ENCODE measurements at regions not wholly inside any gene's neighbourhood (a gene's known extent, or its start where the extent isn't known, plus 50 kb on each side); places are given as distances from the start of the nearest gene placed in this dataset.

DNA sequence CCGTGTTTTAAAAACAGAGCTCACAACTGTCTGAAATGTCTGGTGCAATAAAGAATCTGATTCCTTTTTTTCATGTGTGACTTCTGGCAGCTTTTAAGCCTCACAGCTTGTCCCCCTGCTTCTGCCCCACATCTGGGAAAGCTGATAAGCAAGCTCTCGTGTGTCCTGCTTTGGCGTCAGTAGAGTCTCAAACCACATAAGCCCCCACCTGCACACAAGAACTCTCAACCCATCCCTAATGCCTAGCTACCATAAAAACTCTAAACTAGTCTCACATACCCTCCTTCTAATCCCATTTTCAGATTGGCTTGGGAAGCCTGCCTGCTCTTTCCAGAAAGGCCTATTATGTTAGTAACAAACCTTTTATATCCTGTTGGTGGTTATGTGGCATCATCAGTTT lies 94.6 kb upstream of the DAB1 start (continued):
- TF ChIP-seq, protein P1, sequence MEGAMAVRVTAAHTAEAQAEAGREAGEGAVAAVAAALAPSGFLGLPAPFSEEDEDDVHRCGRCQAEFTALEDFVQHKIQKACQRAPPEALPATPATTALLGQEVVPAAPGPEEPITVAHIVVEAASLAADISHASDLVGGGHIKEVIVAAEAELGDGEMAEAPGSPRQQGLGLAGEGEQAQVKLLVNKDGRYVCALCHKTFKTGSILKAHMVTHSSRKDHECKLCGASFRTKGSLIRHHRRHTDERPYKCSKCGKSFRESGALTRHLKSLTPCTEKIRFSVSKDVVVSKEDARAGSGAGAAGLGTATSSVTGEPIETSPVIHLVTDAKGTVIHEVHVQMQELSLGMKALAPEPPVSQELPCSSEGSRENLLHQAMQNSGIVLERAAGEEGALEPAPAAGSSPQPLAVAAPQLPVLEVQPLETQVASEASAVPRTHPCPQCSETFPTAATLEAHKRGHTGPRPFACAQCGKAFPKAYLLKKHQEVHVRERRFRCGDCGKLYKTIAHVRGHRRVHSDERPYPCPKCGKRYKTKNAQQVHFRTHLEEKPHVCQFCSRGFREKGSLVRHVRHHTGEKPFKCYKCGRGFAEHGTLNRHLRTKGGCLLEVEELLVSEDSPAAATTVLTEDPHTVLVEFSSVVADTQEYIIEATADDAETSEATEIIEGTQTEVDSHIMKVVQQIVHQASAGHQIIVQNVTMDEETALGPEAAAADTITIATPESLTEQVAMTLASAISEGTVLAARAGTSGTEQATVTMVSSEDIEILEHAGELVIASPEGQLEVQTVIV (IDR thresholded peaks at IDR 0.05; ENCODE audit: borderline replicate concordance, partially characterized antibody): no peak
- no peak for TF ChIP-seq IKZF2 (IDR thresholded peaks at IDR 0.05)
- no peak for TF ChIP-seq ELK1 (IDR thresholded peaks at IDR 0.05; ENCODE audit: low read depth, low read length)
- TF ChIP-seq KLF5 (IDR thresholded peaks at IDR 0.05; ENCODE audit: partially characterized antibody): no peak
- TF ChIP-seq MEF2A (IDR thresholded peaks at IDR 0.05; ENCODE audit: insufficient read depth, low read depth, low read length): no peak
- TF ChIP-seq ZNF207 (IDR thresholded peaks at IDR 0.05; ENCODE audit: borderline replicate concordance): no peak

DNA sequence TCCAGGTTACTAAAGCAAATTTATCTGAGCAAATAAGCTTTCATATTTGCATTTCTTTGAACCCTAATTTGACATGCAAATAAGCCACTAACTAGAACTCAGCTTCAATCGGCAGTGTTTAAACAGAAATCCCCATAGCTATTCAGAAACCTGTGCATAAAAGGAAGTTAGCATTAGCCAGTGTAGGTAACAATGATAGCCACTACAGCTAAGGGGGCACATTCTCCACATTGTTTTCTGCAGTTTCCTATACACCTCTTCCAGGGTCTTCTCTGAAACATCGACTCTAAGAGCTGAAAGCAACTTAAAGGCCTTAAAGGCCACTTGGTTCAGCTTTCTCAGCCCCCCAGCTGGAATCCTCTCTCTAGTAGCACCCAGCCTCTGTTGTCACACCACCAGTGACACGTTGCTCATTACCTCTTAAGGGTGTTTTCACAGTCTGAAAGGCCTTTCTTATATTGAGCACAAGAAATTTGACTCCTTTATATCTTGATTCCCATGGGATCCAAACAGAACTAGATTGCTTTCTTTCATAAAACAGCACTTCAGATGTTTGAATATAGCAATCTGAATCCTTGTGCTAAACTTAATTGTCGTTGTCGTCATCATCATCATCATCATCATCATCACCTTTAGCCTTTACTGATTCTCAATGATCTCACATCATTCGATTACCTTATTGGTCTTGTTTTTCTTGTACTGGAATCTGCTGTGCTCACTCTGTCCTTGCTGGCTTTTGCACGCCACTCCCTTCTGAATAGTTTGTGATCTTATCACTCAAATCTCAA lies 93.9 kb upstream of the DAB1 start:
- RAD21 ChIA-PET (ENCODE audit: unreplicated experiment): no interaction called here
- POLR2A ChIA-PET: no interaction called here
- 3% methylated on average over 7 of the region's 7 CpGs for WGBS (ENCODE audit: insufficient coverage, insufficient replicate concordance, low lambda C conversion rate, missing lambda C conversion rate)
- SMC1A ChIA-PET (ENCODE audit: uncharacterized antibody, unreplicated experiment): interaction anchor here (0.7 to 0.9 kb wide), 2 partner anchors 8 to 9 kb away, joined by 3 to 6 read pairs; no protein-coding TSS in a partner anchor
- Histone ChIP-seq H3K27me3 (replicated peaks in 1 of 2; ENCODE audit: control insufficient read depth in 2 of 2, insufficient read depth in 2 of 2, low read length in 1 of 2) (no peaks in the 10 kb centered on the region), H3K4me2 (ENCODE audit: control insufficient read depth, insufficient read depth) (no peak overlapping the region), H3K4me3 (no peak overlapping the region), H3K9ac (ENCODE audit: control insufficient read depth, insufficient read depth, low read length) (no peak overlapping the region), H3K27ac (ENCODE audit: control insufficient read depth, insufficient read depth) (no peak overlapping the region), H3K79me2 (ENCODE audit: control insufficient read depth, insufficient read depth, low read length) (no peaks in the 10 kb centered on the region), H3K9me3 (replicated peaks; ENCODE audit: control insufficient read depth, insufficient read depth, low read length) (no peaks in the 10 kb centered on the region), H2AFZ (ENCODE audit: control insufficient read depth, low read depth, low read length) (no peak overlapping the region), H4K20me1 (ENCODE audit: control insufficient read depth, insufficient read depth) (no peaks in the 10 kb centered on the region), H3K36me3 (ENCODE audit: control insufficient read depth in 2 of 2, insufficient read depth in 2 of 2, low read length in 1 of 2) (no peaks in the 10 kb centered on the region), H3K4me1 (ENCODE audit: control insufficient read depth, insufficient read depth, low read length) (no peaks in the 10 kb centered on the region)
- FAIRE-seq: no peak
- no peak for ATAC-seq
- intact Hi-C loops (cut with micrococcal nuclease; ENCODE audit: unreplicated experiment) (no loop called here), in situ Hi-C loops (cut with MboI) (no loop called here)
- CTCF ChIA-PET: no interaction called here
- no peak for DNase-seq (ENCODE audit: low read depth, low spot score)
- BruUV-seq (replicated peaks): no TSS peak
- TF ChIP-seq, protein P2, sequence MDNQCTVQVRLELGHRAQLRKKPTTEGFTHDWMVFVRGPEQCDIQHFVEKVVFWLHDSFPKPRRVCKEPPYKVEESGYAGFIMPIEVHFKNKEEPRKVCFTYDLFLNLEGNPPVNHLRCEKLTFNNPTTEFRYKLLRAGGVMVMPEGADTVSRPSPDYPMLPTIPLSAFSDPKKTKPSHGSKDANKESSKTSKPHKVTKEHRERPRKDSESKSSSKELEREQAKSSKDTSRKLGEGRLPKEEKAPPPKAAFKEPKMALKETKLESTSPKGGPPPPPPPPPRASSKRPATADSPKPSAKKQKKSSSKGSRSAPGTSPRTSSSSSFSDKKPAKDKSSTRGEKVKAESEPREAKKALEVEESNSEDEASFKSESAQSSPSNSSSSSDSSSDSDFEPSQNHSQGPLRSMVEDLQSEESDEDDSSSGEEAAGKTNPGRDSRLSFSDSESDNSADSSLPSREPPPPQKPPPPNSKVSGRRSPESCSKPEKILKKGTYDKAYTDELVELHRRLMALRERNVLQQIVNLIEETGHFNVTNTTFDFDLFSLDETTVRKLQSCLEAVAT (IDR thresholded peaks at IDR 0.05): no peak
- TF ChIP-seq BMI1 (IDR thresholded peaks at IDR 0.05; ENCODE audit: borderline replicate concordance) (no peak), EGR1 (IDR thresholded peaks at IDR 0.05; ENCODE audit: borderline replicate concordance in 1 of 2, low read depth in 2 of 2, low read length in 2 of 2) (no peak), IKZF2 (IDR thresholded peaks at IDR 0.05) (no peak), GATAD2B (conservative IDR thresholded peaks at IDR 0.05; ENCODE audit: low read depth) (no peak)
- TF ChIP-seq, protein P3, sequence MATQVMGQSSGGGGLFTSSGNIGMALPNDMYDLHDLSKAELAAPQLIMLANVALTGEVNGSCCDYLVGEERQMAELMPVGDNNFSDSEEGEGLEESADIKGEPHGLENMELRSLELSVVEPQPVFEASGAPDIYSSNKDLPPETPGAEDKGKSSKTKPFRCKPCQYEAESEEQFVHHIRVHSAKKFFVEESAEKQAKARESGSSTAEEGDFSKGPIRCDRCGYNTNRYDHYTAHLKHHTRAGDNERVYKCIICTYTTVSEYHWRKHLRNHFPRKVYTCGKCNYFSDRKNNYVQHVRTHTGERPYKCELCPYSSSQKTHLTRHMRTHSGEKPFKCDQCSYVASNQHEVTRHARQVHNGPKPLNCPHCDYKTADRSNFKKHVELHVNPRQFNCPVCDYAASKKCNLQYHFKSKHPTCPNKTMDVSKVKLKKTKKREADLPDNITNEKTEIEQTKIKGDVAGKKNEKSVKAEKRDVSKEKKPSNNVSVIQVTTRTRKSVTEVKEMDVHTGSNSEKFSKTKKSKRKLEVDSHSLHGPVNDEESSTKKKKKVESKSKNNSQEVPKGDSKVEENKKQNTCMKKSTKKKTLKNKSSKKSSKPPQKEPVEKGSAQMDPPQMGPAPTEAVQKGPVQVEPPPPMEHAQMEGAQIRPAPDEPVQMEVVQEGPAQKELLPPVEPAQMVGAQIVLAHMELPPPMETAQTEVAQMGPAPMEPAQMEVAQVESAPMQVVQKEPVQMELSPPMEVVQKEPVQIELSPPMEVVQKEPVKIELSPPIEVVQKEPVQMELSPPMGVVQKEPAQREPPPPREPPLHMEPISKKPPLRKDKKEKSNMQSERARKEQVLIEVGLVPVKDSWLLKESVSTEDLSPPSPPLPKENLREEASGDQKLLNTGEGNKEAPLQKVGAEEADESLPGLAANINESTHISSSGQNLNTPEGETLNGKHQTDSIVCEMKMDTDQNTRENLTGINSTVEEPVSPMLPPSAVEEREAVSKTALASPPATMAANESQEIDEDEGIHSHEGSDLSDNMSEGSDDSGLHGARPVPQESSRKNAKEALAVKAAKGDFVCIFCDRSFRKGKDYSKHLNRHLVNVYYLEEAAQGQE (IDR thresholded peaks at IDR 0.05; ENCODE audit: low read depth, low read length): no peak
- TF ChIP-seq, protein P4, sequence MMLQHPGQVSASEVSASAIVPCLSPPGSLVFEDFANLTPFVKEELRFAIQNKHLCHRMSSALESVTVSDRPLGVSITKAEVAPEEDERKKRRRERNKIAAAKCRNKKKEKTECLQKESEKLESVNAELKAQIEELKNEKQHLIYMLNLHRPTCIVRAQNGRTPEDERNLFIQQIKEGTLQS (IDR thresholded peaks at IDR 0.05; ENCODE audit: borderline replicate concordance, extremely low read depth, low read depth, low read length): no peak

All from GM12878 (cell line).